HL-60/S4 (cell line): ENCODE measurements at regions not wholly inside any gene's neighbourhood (a gene's known extent, or its start where the extent isn't known, plus 50 kb on each side); places are given as distances from the start of the nearest gene placed in this dataset.
"Not testable (repeated sequence)": the region's sequence is repeated elsewhere in the genome, so short reads cannot be mapped to it uniquely, and the experiment has no call there.

Experiments used
- in situ Hi-C: fragments of 300-500 bp; cut with MboI; formaldehyde crosslinking; loops from 2 replicates; pipeline ENCODE4 v1.14.3; 2022; ENCODE audit warnings: low sequenced_read_pairs

DNA sequence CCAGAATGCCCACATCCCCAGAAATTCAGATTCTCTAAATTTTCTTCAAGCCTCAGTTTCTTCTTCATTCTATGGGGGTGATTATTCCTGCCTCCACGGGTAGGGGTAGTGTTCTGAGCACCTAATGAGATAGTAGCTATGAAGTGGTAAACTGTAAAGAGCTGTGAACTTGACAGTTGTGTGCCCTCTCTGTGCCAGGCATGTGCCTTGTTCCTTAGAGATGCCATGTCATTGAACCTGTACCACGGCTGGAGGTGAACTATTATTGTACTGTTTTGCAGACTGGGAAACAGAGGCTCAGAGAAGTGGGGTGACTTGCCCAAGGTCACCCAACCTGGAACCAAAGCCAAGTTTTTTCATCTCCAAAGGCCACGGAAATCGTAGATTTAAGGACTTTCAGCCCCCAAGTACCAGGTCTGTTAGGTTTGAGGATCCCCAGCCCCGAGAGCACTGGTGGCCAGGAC, 67.7 kb upstream of the SIRPA start:
- in situ Hi-C loops, result no loop called here

DNA sequence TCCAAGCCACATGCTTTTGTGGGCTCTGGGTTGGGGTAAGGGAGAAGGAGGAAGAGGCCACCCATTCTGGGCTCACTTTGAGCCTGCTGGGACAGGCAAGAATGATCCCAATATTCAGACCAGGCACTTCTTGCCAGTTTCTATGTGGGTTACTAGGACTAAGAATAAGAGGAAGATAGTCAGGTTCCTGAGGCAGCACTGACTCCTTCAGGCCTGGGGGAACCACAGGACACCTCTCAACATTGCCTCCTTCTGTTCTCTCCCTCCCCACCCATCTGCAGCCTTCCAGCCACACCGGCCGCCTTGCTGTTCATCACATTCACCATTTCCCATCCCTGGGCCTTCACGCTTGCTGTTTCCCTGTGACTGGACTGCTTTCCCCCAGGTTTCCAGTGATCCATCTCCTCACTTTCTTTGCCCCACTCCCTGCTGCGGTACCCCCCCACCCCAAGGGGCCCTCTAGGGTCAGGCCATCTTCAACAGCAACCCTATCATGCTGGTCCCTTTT, 69.2 kb upstream of the SIRPA start:
- in situ Hi-C loops, result no loop called here

DNA sequence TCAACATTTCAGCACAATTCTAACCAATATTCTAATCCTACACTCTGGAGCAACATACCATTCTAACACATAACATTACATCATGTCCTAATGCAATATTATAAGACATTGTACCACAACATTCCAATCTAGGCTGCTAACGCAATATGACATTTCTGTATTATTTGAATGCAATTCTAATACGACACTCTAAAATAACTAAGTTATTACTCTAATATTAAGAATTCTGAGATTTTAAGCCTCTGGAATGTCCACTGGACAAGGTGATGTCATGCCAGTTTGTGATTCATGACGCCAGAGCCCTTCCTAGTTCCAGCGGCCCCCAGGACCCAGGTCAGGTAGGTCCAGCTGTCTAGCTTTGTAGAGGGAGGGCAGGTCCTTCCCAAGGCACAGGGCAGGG, 69.7 kb upstream of the SIRPA start:
- in situ Hi-C loops, result no loop called here

DNA sequence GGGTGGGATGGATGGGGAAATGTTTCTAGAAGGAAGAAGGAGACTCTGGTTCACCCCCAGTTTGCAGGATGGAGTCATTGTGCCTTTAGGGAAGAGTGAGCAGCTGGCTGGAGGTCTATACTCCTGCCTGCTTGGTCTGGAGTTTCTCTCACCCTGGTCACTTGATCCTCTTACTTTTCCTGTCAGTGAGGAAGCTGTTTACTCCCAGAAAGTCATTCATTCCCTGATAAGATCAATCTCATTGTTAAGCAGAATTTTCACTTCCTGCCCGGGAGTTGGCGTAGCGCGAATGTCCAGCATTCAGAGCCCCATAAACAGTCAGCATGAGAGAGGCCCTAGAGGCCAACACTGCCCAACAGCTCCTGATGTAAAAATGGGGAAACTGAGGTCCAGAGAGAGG, 70.4 kb upstream of the SIRPA start:
- in situ Hi-C loops, result no loop called here

DNA sequence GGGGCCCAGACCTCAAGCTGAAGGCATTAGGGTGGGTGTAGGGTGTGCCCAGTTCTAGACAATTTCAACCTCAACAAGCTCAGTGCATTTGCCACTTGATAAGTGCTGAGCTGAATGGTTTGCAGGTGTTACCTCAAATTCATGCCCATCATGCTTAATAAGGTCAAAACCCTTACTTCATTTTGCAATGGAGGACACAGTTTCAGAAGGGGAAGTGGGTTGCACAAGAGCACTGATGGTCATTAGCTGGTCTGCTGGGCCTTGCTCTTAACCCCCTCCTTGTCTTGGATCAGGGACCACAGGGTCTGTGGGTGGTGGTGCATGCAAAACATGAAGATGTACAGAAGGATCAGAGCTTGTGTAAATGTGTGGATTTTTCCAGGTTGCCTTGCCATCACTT, 71.0 kb upstream of the SIRPA start:
- in situ Hi-C loops, result no loop called here

DNA sequence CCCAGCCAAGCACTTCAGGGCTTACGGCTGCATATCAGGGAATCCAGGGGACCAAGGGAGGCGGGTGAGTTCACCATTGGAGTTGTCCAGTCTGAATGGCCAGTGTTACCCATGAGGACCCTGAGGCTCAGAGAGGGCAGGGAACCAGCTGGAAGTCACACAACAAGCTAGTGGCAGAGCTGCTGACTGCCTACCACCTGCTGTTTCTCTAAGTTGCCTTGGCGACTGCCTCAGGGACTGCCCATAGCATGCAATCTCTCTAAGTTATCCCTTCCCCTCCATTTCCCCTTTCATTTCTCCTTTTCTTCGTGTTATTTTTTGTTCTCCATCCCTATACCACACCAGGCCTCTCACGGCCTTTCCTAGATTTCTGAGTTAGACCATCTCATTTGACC, 71.8 kb upstream of the SIRPA start:
- in situ Hi-C loops, result no loop called here

DNA sequence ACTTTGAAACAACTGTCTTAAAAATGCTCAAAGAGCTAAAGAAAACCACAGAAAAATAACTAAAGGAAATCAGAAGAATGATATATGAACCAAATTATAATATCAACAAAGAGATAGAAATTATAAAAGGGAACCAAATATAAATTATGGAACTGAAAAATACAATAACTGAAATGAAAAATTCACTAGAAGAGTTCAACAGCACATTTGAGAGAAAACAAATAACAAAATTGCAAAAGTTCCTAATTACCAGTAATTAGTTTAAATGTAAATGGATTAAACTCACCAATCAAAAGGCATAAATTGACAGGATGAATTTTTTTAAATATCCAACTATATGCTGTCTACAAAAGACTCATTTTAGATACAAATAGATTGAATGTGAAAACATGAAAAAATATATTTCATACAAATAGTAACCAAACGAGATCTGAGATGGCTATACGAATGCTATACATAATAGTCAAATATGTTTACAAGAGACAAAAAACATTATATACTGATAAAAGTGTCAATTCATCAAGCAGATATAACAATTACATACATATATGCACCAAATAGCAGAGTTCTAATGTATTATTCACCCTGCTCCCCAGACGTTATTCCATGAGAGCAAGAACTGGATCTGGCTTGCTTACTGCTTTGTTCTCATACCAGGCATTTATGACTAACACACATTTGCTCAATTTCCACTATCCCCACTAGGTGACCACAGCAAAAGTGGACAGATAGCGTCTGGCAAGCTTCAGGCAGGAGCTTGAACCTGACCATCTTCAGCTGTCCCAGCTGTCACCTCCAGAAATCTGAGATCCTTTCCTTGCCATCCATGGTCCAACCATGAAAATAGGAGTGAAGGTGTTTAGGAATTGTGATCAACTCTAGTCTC, 72.4 kb upstream of the SIRPA start:
- in situ Hi-C loops, result no loop called here

DNA sequence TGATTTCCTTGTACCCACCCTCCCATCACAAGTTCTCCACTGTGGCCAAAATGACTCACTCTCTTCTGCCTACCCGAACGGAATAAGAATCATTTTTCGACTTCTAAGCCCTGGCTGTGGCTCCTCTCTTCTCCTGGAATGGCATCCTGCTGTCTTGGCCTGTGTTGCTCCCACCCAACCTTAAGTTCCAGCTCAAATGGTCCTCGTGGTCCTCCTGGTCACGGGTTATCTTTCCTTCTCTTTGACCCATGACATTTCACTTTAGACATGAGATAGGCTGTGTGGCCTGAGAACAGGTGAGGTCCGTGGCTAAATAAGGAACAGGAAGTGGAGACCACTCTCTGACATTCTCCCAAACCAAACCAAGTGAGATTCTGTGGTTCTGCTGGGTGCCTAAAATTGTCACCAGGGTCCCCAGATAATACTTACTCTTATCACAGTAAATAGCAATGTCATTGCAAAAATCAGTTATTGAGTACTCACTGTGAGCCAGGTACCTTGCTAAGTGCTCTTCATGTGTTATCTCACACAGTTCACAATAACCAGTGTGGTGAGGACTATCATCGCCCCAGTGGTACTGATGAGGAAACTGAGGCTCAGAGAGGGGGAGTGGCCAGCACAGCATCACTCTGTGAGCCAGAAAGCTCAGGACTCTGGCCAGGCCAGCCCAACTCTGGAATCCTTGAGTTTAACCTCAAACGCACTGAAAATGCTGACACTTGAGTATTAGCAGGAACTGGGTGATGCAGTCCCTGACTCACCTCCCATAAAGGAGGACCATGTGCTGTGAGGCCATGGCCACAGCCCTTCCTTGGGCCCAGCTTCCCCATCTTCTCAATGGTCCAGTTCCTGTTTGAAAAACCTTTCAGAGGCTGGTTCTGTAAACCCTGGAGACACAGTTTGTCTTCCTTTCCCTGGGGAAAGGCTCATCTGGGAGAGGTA, 74.8 kb upstream of the SIRPA start:
- in situ Hi-C loops, result no loop called here

DNA sequence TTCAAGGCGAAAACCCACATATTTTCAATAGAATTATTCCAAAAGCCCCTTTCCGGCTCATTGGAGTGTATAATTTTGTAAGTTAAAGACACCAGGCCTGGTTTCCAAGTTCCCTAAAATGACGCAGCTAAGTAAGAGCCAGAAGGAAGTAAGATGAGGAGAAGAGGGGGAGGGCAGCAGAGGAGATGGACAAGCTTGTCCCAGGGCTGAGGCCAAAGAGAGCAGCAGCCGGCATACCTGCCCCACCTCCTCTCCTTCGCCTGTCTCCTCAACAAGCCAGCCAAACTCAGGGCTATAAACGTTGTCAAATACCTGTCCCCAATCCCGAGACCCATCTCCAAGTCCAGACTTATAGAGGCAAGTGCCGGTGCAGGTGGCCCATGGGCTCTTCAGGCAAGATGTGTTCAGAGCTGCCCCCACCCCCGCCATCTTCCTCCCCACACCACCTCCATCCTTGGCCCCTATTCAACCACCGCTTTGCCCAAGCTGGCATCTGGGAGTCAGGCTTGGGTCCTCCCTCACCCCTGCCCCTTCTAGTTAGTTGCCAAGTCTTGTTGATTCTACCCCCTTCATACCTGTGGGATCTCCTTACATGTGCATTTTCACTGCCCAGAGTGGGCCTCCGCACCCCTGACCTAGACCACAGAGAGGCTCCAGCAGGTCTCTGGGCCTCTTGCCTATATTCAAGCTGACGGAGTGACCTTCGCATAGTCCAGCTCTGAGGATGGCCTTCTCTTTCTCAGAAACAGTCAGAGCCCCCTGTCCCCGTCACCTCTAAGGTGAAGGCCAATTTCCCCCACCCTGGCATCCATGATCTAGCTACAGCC, 75.7 kb upstream of the SIRPA start:
- in situ Hi-C loops, result no loop called here

DNA sequence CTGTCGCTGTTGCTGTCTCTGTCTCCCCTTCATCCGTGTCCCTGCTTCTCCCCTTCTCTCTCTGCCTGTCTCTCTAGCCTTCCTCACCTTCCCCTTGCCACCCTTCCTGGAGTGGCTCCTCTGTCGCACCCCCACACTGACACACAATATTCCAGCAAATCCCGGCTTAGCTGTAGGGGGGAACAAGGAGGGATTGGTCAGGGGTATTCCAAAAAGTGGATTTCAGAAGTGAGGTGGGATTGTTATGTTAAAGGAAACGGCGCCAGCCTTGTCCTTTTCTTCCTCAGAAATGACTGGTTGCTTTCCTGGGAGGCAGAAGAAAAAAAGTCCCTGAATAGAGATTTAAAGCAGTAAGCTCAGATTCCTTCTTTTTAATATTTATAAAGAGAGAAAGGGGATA, 76.3 kb upstream of the SIRPA start:
- in situ Hi-C loops, result no loop called here

DNA sequence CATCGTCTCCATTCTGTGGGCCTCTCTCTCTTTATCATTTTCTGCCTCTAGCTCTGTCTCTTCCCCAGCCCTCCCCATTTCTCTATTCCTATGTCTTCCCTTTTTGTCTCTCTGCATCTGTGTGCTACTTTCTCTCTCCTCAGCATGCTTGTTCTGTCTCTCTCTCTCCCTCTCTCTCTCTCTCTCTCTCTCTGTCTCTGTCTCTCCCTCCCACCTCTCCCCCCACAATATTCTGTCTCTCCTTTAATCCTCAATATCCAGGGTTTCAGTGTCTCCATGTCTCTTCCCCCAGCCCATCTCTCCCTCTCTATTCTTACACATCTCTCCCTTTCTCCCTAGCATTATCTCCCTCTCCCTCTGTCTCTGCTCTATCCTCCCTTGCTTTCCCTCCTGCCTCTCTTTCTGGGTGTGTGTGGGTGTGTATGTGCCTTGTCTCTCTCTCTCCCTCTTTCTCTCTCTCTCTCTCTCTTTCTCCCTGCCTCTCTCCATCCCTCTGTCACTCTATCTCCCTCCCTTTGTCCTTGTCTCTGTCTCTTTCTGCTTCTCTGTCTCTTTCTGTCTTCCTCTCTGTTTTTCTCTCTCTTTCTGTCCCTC, 76.9 kb upstream of the SIRPA start:
- in situ Hi-C loops, result no loop called here

DNA sequence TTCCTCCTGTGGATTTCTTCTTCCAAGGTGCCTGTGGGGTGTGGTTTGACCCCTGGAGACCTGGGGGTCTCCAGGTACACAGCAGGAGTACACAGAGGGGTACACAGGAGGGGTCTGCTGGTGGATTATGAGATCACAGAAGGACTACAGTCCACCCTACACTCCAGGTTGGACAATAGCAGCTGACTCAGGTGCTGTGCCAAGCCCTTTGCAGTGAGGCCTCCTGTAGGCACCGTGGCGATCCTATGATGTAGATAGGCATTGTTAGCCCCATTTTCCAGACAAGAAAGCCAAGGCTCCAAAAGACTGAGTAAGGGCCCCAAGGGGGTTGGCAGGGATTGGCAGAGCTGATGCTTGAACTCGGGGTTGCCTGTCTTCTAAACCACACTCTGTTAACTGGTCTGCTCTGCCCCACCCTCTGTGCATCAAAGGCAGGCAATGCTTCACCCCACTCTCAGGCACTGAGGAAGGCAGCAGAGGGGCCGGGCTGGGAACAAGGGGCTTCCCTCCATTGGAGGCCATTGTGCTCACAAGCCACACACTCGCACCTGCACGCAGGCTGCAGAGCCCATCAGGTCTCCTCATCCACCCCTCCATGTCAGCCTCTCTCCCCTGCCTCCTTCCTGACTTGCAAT, 77.5 kb upstream of the SIRPA start:
- in situ Hi-C loops, result no loop called here

DNA sequence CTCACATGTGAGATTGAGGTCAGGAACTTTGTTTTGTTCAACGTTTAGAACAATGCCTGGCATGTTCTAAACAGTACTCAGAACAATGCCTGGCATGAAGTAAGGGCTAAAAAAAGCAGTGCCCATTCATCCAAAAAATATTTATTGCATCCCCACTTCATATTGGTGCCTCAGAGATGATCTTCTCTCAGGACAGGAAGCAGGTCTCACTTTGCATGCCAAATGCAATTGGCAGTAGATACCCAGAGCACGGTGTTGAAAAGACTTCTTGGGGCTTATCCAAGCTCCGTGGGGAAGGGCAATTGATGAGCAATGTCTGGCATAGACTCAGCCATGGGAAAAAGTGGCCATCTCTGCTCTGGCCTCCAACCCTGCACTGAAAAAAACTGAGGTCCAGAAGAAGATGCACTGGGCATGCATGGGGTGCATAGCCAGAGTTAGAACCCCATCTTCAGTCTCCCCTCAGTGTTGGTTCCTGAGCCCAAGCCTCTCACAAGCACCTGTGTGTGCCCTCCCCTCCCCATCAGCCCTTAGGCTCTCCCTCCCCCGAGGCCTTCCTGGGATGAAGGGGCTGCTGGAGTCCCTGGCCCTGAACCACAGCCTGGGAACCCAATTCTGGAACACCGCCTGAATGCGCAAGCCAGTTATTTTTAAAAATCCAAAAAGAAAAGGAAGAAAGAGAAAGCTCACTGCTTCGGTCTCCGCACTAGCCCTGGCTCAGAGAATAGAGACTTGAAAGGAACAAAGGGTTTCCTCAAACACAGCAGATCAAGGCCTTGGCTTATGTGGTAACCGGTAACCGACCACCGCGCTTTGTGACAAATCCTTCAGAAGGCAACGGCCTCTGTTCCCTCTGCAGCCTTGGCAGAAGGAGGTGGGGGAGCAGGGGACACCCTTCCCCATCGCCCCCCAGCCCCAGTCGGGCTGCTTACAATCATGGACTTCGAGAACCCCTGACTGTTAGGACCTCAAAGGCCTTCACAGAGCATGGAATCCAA, 78.5 kb upstream of the SIRPA start:
- in situ Hi-C loops, result no loop called here

DNA sequence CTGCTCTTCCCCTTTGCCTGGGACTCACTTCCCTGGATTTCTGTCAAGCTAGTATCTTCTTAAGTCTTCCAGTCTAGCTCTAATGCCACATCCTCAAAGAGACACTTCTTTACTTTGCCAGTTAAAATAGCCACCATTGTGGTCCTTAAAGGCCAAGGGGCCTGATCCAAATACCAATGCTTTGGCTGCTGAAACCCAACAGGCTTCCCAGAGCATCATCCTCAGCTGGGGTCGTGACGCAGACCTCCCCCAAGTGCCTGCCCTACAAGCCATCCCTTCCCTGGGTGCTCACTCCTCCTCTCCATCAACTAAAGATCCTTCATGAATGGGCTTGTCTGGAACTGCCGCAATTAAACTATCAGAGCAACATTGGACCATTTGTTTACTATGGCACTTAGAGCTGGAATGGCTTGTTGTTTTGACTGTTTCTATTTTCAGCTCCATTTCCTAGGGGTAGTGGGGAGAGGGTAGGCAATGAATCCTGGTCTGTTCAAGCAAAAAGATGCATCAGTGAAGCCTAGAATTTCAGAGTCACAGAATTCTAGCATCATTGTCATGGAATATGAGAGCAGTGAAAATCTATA, 79.6 kb upstream of the SIRPA start:
- in situ Hi-C loops, result no loop called here

DNA sequence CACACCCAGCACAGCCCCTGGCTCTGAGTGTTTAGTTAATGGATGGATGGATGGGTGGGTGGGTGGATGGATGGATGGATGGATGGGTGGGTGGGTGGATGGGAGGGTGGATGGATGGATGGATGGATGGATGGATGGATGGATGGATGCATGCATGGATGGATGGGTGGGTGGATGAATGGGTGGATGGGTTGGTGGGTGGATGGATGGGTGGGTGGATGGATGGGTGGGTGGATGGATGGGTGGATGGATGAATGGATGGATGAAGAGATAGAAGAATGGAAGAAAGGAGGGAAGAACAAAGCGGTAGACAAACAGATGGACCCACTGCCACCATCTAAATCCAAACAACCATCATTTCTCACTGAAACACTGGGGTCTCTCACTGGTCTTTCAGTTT, 80.3 kb upstream of the SIRPA start:
- in situ Hi-C loops, result not testable (repeated sequence)

DNA sequence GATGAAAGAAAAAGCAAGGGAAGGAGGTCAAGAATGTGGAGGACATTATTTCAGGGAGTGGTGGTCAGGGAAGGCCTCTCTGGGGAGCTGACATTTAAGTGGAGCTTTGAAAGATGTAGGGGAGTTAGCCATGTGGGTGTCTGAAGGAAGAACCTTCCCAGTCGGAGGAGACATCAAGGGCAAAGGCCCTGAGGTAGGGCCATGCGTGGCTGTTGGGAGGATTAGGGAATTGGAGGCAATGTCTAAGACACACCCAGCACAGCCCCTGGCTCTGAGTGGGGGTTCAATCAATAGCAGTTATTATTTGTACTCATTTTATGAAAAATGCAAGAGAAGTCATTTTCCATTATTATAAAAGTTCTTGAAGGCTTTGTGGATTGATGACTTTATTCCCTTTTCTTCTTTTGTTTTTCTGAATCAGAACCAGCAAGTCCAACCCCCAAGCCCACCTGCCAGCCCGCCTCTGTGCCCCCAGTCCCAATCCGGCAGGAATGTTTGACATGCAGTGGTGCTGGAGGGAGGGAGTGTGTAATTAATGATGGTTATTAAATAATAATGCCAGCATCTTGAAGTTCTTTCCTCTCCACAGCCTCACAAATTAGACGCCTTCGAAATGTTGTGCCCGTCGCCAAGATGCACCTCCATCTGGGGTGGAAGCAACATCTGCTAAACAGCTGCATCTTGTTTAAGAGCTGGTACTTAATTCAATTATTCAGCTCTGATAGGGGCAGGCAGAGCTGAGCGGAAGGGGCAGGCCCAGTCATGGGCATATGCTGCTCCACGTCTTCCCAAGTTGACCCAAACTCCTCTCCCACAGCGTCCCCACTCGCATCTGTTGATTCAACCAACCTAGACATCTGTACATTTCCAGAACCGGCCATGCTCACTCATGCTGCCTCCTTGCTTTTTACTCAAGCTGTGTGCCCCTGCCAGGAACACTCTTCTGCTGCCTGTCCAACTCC, 81.3 kb upstream of the SIRPA start:
- in situ Hi-C loops, result no loop called here

DNA sequence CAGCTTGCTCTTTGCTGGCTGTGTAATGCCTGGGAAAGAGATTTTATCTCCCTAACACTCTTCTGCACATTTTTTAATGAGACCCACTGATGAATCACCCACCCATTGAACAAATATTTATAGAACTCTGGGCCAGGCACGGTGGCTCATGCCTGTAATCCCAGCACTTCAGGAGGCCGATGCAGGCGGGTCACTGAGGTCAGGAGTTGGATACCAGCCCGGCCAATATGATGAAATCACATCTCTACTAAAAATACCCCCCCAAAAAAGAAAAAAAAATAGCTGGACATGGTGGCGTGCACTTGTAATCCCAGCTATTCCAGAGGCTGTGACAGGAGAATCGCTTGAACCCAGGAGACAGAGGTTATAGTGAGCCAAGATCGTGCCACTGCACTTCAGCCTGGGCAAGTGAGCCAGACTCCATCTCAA, 82.1 kb upstream of the SIRPA start:
- in situ Hi-C loops, result no loop called here
